GM23248 (cell line): ENCODE measurements at regions not wholly inside any gene's neighbourhood (a gene's known extent, or its start where the extent isn't known, plus 50 kb on each side); places are given as distances from the start of the nearest gene placed in this dataset.

Experiments
- EZH2 ChIP-seq: fragments of 200-600 bp; sonication (generic); IDR thresholded peaks from 2 replicates; pipeline ENCODE4 v1.6.1; 2018; ENCODE audit warnings: antibody characterized with exemption, mild to moderate bottlenecking; ENCODE audit not compliant: insufficient read depth, poor library complexity, severe bottlenecking
- EZH2phosphoT487 ChIP-seq: fragments of 200-600 bp; sonication (generic); IDR thresholded peaks from 2 replicates; pipeline ENCODE4 v1.6.1; 2018; ENCODE audit warnings: antibody characterized with exemption, moderate library complexity, mild to moderate bottlenecking, low read depth; ENCODE audit not compliant: insufficient read depth

DNA sequence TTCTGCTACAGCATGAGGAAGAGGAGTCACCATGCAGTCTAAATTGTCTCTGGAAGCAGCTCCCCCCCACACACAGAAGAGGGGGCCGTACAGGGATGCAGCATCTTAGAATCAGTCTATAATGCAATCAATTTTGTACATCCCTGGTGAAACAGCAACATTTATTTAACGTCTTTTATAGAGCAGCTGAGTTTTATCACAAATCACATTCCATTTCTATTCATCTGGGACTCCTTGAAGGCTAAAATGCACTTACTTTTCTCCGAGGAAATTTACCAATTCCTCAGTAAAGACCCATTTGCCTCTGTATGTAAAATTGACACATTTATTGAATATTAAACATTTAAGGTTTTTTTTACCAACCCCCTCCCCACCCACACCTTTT lies 193.9 kb downstream of the PHETA1 start:
- TF ChIP-seq EZH2phosphoT487 (no peak), EZH2 (no peak)
